B cell (primary cell): ENCODE measurements at regions not wholly inside any gene's neighbourhood (a gene's known extent, or its start where the extent isn't known, plus 50 kb on each side); places are given as distances from the start of the nearest gene placed in this dataset.
"Not testable (repeated sequence)": the region's sequence is repeated elsewhere in the genome, so short reads cannot be mapped to it uniquely, and the experiment has no call there.

Experiments used
- CTCF ChIP-seq: fragments of 200-600 bp; IDR thresholded peaks from one replicate; pipeline ENCODE4 v1.8.0; 2022; ENCODE audit warnings: antibody characterized with exemption, mild to moderate bottlenecking
- EZH2 ChIP-seq: IDR thresholded peaks from 2 replicates; pipeline ENCODE4 v1.6.1; 2012; ENCODE audit warnings: borderline replicate concordance, low read depth, mild to moderate bottlenecking, moderate library complexity, low read length; ENCODE audit not compliant: insufficient read depth, poor library complexity, severe bottlenecking

- TF ChIP-seq CTCF, EZH2: not testable (repeated sequence)
Observed at GRCh38 chr6:28022707-28023106, 57.7 kb upstream of the ZNF165 start.
